HCT116 (cell line): ENCODE measurements at regions not wholly inside any gene's neighbourhood (a gene's known extent, or its start where the extent isn't known, plus 50 kb on each side); places are given as distances from the start of the nearest gene placed in this dataset.

Experiments
- ATF3 ChIP-seq: IDR thresholded peaks from 2 replicates; pipeline ENCODE4 v1.6.1; 2012
- CTCF ChIP-seq, 3 experiments: fragments of 200-600 bp in 1 of 3; sonication (generic) in 1 of 3; IDR thresholded peaks in 2 of 3; conservative IDR thresholded peaks in 1 of 3; 2 replicates each; pipeline ENCODE4 v1.5.1; 2012 to 2017; ENCODE audit warnings: low read depth in 2 of 3, low read length in 2 of 3, antibody characterized with exemption in 1 of 3, borderline replicate concordance in 1 of 3, control low read depth in 1 of 3, mild to moderate bottlenecking in 1 of 3, mixed read lengths in 1 of 3, mixed run types in 1 of 3, moderate library complexity in 1 of 3; ENCODE audit not compliant: insufficient read depth in 1 of 3
- EZH2 ChIP-seq: fragments of 200-600 bp; sonication (generic); IDR thresholded peaks from 2 replicates; pipeline ENCODE4 v1.6.1; 2017; ENCODE audit warnings: antibody characterized with exemption, mixed run types
- EZH2phosphoT487 ChIP-seq: fragments of 200-600 bp; IDR thresholded peaks from 2 replicates; pipeline ENCODE4 v1.6.1; 2018; ENCODE audit warnings: antibody characterized with exemption, borderline replicate concordance
- JUND ChIP-seq: IDR thresholded peaks from 2 replicates; pipeline ENCODE4 v1.6.1; 2012
- MAX ChIP-seq: IDR thresholded peaks from 2 replicates; pipeline ENCODE4 v1.6.1; 2012
- POLR2A ChIP-seq: IDR thresholded peaks from 2 replicates; pipeline ENCODE4 v1.7.0; 2011; ENCODE audit warnings: borderline replicate concordance; ENCODE audit not compliant: insufficient read depth, insufficient read length; ENCODE audit errors: extremely low read depth
- POLR2AphosphoS5 ChIP-seq: IDR thresholded peaks from 2 replicates; pipeline ENCODE4 v1.6.1; 2011; ENCODE audit warnings: mild to moderate bottlenecking, low read depth, low read length, moderate library complexity
- RAD21 ChIP-seq: IDR thresholded peaks from 2 replicates; pipeline ENCODE4 v1.6.1; 2012; ENCODE audit warnings: low read depth, mild to moderate bottlenecking
- SIN3A ChIP-seq: IDR thresholded peaks from 2 replicates; pipeline ENCODE4 v1.6.1; 2012; ENCODE audit warnings: low read depth
- YY1 ChIP-seq: IDR thresholded peaks from 2 replicates; pipeline ENCODE4 v1.6.1; 2011; ENCODE audit warnings: low read length, low read depth, moderate library complexity, mild to moderate bottlenecking; ENCODE audit not compliant: insufficient replicate concordance; ENCODE audit errors: extremely low read depth
- ZBTB33 ChIP-seq: IDR thresholded peaks from 2 replicates; pipeline ENCODE4 v1.6.1; 2011; ENCODE audit warnings: mild to moderate bottlenecking, low read length, moderate library complexity; ENCODE audit not compliant: insufficient replicate concordance; ENCODE audit errors: extremely low read depth
- ZNF274 ChIP-seq: fragments of 200-500 bp; sonication (Bioruptor generic); IDR thresholded peaks from 2 replicates; pipeline ENCODE4 v1.6.1; 2014; ENCODE audit warnings: mild to moderate bottlenecking, low read depth, low read length, inconsistent platforms

- TF ChIP-seq CTCF (IDR thresholded peaks at IDR 0.05 in 2 of 3, conservative IDR thresholded peaks at IDR 0.05 in 1 of 3; ENCODE audit: borderline replicate concordance in 1 of 3, insufficient read depth in 1 of 3, low read depth in 2 of 3, low read length in 2 of 3) (no peak), ZNF274 (no peak), RAD21 (no peak), EZH2phosphoT487 (no peak), POLR2A (no peak), ZBTB33 (no peak), POLR2AphosphoS5 (no peak), JUND (no peak), ATF3 (no peak), EZH2 (no peak), SIN3A (no peak), YY1 (no peak), MAX (no peak)
Observed at GRCh38 chr5:39485079-39485478, 60.3 kb upstream of the DAB2 start.
